ENCODE measurements at regions not wholly inside any gene's neighbourhood (a gene's known extent, or its start where the extent isn't known, plus 50 kb on each side); places are given as distances from the start of the nearest gene placed in this dataset.

DNA sequence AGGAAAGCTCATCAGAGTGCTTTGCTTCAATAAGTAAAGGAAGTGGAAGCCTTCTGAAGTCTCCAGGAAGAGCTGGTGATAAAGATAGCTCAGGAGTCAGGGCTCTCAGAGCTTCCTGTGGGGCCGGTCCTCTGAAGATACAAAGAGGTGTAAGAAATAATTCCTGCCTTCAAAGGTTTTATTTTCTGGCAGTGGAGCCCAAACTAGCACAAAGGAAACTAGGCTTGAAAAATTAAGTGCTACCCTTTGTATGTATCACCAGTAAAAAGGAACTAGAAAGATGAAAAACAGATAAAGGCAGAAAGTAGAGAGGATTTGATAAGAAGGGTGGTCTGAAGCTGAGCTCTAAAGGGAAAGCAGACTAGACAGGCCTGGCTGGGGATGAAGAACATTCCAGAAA lies 204.1 kb upstream of the SASH1 start:
- Histone ChIP-seq H3K27ac (no peak overlapping the region), H3K4me1 (no peaks in the 10 kb centered on the region), H3K36me3 (no peaks in the 10 kb centered on the region), H3K4me3 (no peak overlapping the region), H3K9me3 (no peaks in the 10 kb centered on the region), H3K27me3 (no peaks in the 10 kb centered on the region)
- DNase-seq (ENCODE audit: low spot score in 2 of 2): no peak
- TF ChIP-seq, protein P1, sequence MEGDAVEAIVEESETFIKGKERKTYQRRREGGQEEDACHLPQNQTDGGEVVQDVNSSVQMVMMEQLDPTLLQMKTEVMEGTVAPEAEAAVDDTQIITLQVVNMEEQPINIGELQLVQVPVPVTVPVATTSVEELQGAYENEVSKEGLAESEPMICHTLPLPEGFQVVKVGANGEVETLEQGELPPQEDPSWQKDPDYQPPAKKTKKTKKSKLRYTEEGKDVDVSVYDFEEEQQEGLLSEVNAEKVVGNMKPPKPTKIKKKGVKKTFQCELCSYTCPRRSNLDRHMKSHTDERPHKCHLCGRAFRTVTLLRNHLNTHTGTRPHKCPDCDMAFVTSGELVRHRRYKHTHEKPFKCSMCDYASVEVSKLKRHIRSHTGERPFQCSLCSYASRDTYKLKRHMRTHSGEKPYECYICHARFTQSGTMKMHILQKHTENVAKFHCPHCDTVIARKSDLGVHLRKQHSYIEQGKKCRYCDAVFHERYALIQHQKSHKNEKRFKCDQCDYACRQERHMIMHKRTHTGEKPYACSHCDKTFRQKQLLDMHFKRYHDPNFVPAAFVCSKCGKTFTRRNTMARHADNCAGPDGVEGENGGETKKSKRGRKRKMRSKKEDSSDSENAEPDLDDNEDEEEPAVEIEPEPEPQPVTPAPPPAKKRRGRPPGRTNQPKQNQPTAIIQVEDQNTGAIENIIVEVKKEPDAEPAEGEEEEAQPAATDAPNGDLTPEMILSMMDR (IDR thresholded peaks at IDR 0.05): no peak
- TF ChIP-seq POLR2A (IDR thresholded peaks at IDR 0.05): no peak
- TF ChIP-seq POLR2AphosphoS5 (IDR thresholded peaks at IDR 0.05): no peak
- intact Hi-C loops (cut with DNase I; ENCODE audit: low total_unique reads): loop anchor here (10.0 kb wide), 1 partner anchor 984 kb away; no protein-coding TSS in a partner anchor

DNA sequence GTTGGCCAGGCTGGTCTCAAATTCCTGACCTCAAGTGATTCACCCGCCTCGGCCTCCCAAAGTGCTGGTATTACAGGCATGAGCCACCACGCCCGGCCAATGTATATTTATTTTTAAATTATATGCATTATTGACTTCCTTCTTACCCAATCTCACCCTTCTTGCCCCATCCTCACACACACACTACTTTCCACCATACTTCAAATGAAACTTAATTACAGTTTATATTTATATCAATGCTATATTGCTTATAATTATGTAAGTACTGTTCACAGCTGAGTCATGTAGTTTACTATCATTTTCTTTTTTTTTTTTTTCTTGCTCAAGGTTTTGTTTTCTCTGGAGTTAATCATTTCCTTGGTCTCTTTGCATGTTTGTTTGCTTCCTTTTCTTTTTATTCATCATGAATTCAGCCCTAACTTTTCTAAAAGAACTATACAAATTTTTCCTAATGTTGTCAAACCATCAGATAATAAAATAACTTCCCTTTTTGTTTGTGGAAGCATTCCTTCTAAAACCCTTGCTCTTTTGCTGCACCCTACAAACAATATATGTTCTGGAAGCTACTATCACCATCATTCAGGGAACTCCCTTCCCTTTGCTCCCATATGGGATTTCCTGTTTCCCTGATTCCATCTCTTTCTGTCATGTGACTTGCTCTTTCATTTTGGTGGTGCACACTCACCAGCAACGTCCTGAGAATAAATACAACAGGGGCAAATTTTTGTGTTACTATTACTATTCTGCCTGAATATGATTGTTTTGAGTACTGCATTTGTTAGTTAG lies 201.7 kb upstream of the SASH1 start:
- intact Hi-C loops (cut with DNase I; ENCODE audit: low total_unique reads): no loop called here
- DNase-seq (ENCODE audit: low spot score in 2 of 2): no peak
- no peaks in the 10 kb centered on the region for H3K9me3 ChIP-seq
- TF ChIP-seq POLR2AphosphoS5 (IDR thresholded peaks at IDR 0.05) (no peak), POLR2A (IDR thresholded peaks at IDR 0.05) (no peak)
- TF ChIP-seq, protein P1 (IDR thresholded peaks at IDR 0.05): no peak
- H3K4me3 ChIP-seq: no peak overlapping the region
- no peak overlapping the region for H3K27ac ChIP-seq
- no peaks in the 10 kb centered on the region for H3K4me1 ChIP-seq
- no peaks in the 10 kb centered on the region for H3K27me3 ChIP-seq
- H3K36me3 ChIP-seq: no peaks in the 10 kb centered on the region

DNA sequence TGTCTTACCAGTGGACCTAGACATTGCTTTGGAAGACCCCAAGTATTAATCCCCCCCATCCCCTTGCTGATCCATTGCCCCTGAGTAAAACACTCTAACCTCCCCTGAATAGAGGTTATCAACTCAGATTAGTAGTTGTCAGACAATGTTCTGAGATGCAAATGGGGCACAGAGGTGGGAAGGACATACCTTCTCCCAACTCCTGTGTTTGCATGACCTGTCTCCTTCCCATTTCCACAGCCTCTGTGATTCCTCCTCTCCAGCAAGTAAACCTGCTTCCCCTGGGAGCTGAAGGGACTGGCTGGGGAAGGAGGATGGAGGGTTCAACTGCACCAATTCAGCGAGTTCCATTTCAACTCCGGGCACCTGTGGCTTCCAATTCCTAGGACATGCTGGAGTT lies 199.8 kb upstream of the SASH1 start:
- intact Hi-C loops (cut with DNase I; ENCODE audit: low total_unique reads): no loop called here
- no peak for DNase-seq (ENCODE audit: low spot score in 2 of 2)
- Histone ChIP-seq H3K27me3 (no peaks in the 10 kb centered on the region), H3K9me3 (no peaks in the 10 kb centered on the region), H3K36me3 (no peaks in the 10 kb centered on the region), H3K4me3 (no peak overlapping the region), H3K4me1 (no peaks in the 10 kb centered on the region), H3K27ac (no peak overlapping the region)
- TF ChIP-seq POLR2AphosphoS5 (IDR thresholded peaks at IDR 0.05): no peak
- TF ChIP-seq, protein P1 (IDR thresholded peaks at IDR 0.05): no peak
- TF ChIP-seq POLR2A (IDR thresholded peaks at IDR 0.05): no peak

DNA sequence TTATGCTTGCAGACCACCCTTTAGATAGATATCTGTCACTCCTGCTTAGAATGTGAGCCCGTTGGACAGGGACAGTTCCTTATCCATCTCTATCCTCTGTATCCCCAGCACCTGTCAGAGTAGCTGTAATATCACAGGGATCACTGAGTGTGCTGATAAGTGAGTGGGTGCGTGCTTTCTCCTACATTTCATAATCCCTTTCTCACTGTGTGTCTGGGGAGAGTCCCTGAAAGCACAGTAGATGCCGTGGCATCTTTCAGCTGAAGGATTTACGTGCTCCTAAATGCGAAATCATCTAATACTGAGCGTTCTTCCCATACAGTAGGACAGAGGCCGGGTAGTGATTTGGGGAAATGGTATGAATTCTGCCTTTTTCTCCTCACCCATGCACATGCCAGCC lies 198.9 kb upstream of the SASH1 start:
- intact Hi-C loops (cut with DNase I; ENCODE audit: low total_unique reads): no loop called here
- Histone ChIP-seq H3K27me3 (no peaks in the 10 kb centered on the region), H3K36me3 (no peaks in the 10 kb centered on the region), H3K9me3 (no peaks in the 10 kb centered on the region), H3K4me1 (no peaks in the 10 kb centered on the region), H3K27ac (no peak overlapping the region), H3K4me3 (no peak overlapping the region)
- TF ChIP-seq, protein P1 (IDR thresholded peaks at IDR 0.05): no peak
- TF ChIP-seq POLR2AphosphoS5 (IDR thresholded peaks at IDR 0.05): no peak
- DNase-seq (ENCODE audit: low spot score in 2 of 2): no peak

DNA sequence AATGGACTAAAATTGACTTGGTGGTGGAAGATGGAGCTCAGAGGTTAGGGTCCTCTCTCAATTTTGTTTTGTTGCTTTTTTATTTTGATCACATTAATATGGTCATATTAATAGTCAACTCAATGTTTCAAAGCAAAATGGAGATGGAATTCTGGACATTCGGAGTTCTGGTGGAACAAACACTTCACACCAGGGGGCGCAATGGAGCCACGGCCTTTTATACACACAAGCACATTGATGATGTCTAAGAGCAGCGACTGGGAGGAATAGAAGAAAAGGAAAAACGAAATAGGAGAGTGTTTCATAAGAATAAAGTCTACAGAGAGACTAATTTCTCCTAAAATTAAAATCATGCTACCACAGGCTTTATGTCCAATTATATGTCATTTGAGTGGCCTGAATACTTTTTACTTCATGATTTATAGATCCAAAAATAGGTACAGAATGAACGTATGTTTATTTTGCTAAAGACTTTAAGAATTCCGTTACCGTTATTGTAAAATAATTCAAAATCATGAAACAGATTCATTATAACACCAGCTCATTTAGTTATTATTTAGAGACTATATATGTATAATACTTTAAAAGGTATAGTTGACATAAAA lies 197.6 kb upstream of the SASH1 start:
- Histone ChIP-seq H3K27me3 (no peaks in the 10 kb centered on the region), H3K4me3 (no peak overlapping the region), H3K36me3 (no peaks in the 10 kb centered on the region), H3K4me1 (no peaks in the 10 kb centered on the region), H3K9me3 (no peaks in the 10 kb centered on the region), H3K27ac (no peak overlapping the region)
- peak; percentile 39 to 77 for DNase-seq (ENCODE audit: low spot score in 2 of 2)
- intact Hi-C loops (cut with DNase I; ENCODE audit: low total_unique reads): no loop called here
- TF ChIP-seq POLR2AphosphoS5 (IDR thresholded peaks at IDR 0.05): no peak
- TF ChIP-seq, protein P1 (IDR thresholded peaks at IDR 0.05): peak; percentile 41 to 73 (median 53)

Data from breast epithelium (tissue), 4 donors.